ENCODE measurements at regions not wholly inside any gene's neighbourhood (a gene's known extent, or its start where the extent isn't known, plus 50 kb on each side); places are given as distances from the start of the nearest gene placed in this dataset.

DNA sequence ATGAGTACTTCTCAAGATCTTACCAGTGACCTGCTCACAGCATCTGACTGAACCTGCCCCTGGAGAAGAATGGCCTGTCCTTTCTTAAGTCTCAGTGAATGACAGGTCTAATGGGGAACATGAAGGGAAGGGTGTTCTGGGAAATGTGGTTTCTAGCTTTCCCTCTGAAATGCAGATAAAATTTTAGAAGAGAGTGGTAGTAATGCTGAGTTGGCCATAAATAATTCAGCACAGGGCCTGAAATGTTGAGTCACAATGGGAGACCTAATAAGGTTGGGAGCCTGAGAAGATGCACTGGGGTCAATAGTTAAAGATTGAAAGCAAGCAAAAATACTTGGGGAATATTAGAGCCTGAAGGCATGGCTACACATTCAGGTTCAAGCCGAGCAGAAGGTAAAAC, 214.9 kb upstream of the ARHGAP24 start:
- no peak for DNase-seq (ENCODE audit: low read depth)

DNA sequence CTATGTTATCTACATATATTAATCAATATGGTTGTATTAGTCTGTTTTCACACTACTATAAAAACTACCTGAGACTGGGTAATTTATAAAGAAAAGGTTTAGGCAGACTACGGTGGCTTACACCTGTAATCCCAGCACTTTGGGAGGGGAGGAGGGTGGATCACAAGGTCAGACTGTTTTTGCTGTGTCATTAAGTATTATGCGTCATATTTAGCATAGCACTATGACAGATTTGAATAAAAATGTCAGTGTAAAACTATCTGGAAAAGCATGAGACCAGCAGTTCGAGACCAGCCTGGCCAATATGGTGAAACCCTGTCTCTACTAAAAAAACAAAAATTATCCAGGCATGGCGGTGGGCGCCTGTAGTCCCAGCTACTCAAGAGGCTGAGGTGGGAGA, 209.7 kb upstream of the ARHGAP24 start:
- no peak for DNase-seq (ENCODE audit: low read depth)

GRCh38 chr4:85268188-85268587, 206.8 kb upstream of the ARHGAP24 start:
- DNase-seq (ENCODE audit: low read depth) = no peak

DNA sequence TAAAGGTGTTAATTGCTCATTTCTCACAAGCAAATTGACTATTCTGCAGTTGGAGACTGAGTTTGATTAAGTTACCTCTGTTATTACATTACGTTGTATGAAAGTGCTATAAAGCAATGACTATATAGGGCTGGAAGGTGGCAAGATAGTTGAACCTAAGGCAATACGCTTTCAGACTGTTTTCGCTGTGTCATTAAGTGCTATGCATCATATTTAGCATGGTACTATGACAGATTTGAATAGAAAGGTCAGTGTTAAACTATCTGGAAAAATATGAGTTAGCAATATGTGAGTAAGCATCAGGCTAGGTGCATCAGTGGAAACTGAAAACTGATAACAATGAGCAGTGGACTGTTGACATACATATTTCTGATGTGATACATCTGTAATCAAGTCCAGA, 206.0 kb upstream of the ARHGAP24 start:
- no peak for DNase-seq (ENCODE audit: low read depth)

DNA sequence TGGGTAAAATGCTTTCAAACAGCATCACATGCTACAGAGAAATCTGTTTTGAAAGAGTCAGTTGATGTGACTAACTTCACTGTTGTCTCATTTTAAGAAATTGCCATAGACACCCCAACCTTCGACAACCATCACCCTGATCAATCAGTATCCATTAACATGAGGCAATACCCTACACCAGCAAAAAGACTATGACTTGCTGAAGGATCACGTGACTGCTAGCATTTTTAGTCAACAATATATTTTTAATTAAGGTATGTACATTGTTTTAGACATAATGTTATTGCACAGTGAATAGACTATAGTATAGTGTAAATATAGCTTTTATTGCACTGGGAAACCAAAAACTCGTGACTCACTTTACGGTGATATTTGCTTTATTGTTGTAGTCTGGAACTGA, 200.0 kb upstream of the ARHGAP24 start:
- DNase-seq (ENCODE audit: low read depth) = no peak

- no peak for DNase-seq (ENCODE audit: low read depth)
Observed at GRCh38 chr4:85280963-85281362, 194.0 kb upstream of the ARHGAP24 start.

GRCh38 chr4:85291226-85291625, 183.7 kb upstream of the ARHGAP24 start:
- no peak for DNase-seq (ENCODE audit: low read depth)

DNA sequence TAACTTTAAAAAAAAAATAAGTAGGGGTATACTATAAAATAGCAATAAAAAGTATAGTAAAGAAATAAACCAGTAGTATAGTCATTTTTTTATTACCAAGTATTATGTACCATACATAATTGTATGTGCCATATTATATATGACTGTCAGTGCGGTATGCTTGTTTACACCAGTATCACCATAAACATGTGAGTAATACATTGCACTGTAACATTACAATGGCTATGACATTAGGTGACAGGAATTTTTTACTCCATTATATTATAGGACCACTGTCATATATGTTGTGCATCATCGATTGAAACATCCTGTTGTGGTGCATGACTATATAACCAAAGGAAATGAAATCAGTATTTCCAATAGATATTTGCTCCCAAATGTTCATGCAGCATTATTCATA, 176.9 kb upstream of the ARHGAP24 start:
- no peak for DNase-seq (ENCODE audit: low read depth)

DNA sequence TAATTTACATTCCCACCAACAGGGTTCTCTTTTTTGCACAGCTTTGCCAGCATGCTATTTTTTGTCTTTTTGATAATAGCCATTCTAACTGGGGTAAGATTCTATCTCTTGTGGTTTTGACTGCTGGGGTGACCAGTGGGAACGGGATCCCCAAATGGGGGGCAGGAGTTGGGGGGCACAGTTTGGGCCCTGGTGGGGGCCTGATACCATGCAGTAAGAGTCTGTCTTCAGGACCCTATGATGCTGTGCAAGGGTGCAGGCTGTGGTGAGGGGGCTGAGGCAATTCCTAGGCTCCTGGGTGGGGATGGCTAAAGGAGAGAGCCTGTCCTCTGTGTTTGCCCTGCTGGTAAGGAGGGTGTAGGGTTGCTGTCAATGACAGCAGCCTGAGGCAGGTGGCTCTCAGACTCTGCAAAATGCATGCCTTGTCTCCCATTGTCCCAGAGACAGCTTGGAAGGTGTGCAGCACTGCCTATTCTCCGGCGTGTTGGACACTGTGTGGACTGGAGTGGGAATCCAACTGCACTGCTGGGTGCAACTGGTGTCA, 172.7 kb upstream of the ARHGAP24 start:
- DNase-seq (ENCODE audit: low read depth) = no peak

- DNase-seq (ENCODE audit: low read depth) = no peak
Observed at GRCh38 chr4:85302756-85303155, 172.2 kb upstream of the ARHGAP24 start.

GRCh38 chr4:85318415-85318814, 156.5 kb upstream of the ARHGAP24 start:
- no peak for DNase-seq (ENCODE audit: low read depth)

GRCh38 chr4:85358831-85359230, 116.1 kb upstream of the ARHGAP24 start:
- no peak for DNase-seq (ENCODE audit: low read depth)

DNA sequence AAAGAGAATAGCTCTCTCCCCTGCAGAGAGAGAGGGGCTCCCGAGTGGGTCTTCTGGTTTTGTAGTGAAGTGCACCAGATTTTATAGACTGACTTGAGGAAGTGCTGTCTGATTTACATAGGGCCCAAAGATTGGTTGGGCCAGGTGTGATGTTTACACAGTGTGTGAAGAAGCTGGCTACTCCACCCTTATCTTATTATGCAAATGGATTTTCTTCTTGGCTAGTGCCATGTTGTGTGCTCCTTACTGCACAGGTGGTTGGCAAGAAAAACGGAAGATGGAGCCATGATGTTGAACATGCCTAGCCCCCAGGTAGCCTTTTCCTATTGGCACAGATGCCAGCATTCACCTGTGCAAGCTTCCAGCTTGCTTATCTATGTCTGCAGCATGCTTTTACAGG, 112.4 kb upstream of the ARHGAP24 start:
- DNase-seq (ENCODE audit: low read depth) = no peak

GRCh38 chr4:85367815-85368214, 107.1 kb upstream of the ARHGAP24 start:
- no peak for DNase-seq (ENCODE audit: low read depth)

DNA sequence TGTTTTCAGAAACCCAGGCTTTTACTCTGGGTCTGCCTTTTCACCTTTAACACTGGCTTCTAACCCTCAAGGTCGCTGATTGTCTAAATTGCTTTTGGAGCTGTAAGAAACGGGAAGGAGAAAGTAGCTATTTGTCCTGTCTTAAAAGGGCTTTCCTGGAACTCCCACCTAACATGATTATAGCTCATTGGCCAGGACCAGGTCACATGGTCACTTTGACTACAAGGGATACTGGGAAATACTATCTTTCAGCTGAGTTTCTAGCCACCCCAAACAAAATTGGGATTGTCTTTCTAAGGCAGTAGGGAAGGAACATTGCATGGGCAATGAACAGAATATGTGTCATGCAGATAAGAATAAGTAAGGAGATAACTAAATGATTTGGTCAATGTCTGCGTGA, 106.7 kb upstream of the ARHGAP24 start:
- DNase-seq (ENCODE audit: low read depth) = no peak

GRCh38 chr4:85368932-85369331, 106.0 kb upstream of the ARHGAP24 start:
- no peak for DNase-seq (ENCODE audit: low read depth)

DNA sequence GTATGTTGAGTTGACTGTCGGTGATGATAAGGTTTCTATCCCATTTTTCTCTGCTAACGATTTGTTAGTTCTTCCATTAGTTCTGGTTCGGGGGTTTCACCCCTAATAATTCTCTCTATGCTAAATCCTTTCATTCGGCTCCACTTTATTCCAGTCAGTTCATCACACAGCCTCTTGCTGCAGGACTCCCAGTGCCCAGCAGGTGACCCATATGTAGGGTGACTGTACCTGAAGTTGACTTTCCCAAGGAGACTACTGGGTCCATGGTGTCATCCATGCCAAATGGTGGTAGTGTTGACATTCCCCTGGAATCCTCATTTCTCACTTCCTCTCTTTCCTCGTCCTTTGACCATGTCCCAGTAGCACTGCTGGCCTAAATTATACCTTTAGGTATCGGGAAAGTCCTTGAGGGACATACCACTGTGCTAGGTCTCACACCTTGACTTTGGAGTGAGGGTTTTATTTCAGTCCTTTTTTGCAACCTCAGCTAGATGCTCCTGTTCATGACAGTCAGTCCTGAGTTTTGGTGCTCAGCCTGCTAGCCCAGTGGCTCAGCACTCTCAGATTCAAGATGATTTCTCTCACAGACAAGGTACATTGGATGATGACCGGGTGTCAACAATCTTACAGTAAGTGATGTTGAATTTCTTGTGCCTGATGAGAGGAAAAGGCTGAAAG, 105.1 kb upstream of the ARHGAP24 start:
- no peak for DNase-seq (ENCODE audit: low read depth)

DNA sequence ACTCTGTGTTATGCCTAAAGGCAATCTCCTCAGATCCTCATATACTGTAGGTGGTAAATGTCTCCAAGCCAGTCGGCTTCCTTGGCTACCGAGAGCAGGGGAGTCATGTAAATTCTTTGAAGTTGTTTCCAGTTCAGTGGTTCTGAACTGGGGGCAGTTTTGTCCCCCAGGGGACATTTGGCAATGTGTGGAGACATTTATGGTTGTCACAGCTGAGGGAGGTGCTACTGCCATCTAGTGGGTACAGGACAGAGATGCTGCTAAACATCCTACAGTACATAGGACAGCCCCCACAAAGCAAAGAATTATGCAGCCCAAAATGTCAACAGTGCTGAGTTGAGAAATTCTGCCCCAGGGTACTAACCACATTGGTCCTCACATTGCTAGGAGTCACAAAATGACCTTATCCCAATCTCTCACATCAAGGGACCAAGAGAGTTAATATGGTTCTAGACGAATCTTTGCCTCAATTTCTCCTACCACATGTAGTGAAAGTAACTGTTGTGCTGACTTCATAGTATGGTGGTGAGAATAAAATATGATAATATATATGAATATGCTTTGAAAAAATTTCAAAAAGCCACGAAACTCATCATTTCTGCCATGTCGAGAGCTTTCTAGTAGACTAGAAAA, 104.4 kb upstream of the ARHGAP24 start:
- DNase-seq (ENCODE audit: low read depth) = peak; percentile 7

DNA sequence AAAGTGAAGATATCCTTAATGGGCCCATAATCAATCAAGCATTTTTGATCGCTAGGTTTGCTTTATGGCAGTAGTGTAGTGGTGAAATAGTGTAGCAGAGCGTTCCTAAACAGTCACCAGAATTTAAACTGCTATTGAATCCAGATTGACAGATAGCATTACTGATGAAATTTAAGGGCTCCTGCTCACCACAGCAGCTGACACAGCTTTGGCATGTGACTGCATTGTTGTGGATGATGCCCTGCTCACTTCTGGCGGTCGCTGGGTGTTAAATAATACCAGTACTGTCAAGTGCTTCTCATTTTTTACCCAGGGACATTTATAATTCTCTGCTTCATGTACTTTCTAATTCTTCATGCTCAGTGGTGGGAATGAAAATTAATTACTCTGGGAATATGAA, 102.0 kb upstream of the ARHGAP24 start:
- no peak for DNase-seq (ENCODE audit: low read depth)

GRCh38 chr4:85376285-85376684, 98.7 kb upstream of the ARHGAP24 start:
- DNase-seq (ENCODE audit: low read depth) = no peak

DNA sequence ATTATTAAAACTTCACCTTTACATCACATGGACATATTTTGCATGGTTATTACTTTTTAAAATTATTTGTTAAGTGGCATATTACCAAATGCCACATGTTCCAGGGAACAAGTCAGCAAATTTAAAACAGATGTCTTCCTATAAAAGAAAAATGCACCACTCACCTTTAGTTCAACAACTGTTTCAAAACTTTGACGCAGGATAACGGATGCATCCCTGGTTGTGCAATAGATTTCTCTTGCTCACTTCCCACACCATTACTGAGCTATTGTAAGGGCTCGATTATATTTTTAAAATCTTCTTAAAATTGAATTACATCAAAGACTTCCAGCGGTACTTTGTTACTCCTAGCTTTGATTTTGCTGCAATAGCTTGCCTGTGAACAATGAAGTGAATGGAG, 93.0 kb upstream of the ARHGAP24 start:
- no peak for DNase-seq (ENCODE audit: low read depth)

GRCh38 chr4:85391071-85391470, 83.9 kb upstream of the ARHGAP24 start:
- DNase-seq (ENCODE audit: low read depth) = no peak

- no peak for DNase-seq (ENCODE audit: low read depth)
Observed at GRCh38 chr4:85391589-85392410, 83.2 kb upstream of the ARHGAP24 start.
